Stimulated activated CD8-positive, alpha-beta memory T cell treated with anti-CD3 and anti-CD28 coated beads, Interleukin-7, amount 100 ng/mL, for 1 hour (primary cell): ENCODE measurements at regions not wholly inside any gene's neighbourhood (a gene's known extent, or its start where the extent isn't known, plus 50 kb on each side); places are given as distances from the start of the nearest gene placed in this dataset.
"Not testable (repeated sequence)": the region's sequence is repeated elsewhere in the genome, so short reads cannot be mapped to it uniquely, and the experiment has no call there.

Experiments
- DNase-seq, 2 donors: peaks; one replicate each; pipeline ENCODE4 v3.0.0-alpha.2; 2020; ENCODE audit warnings: low read depth in 2 of 2

GRCh38 chr12:131413471-131413870 is 297.4 kb upstream of the SFSWAP start:
- DNase-seq, result no peak

DNA sequence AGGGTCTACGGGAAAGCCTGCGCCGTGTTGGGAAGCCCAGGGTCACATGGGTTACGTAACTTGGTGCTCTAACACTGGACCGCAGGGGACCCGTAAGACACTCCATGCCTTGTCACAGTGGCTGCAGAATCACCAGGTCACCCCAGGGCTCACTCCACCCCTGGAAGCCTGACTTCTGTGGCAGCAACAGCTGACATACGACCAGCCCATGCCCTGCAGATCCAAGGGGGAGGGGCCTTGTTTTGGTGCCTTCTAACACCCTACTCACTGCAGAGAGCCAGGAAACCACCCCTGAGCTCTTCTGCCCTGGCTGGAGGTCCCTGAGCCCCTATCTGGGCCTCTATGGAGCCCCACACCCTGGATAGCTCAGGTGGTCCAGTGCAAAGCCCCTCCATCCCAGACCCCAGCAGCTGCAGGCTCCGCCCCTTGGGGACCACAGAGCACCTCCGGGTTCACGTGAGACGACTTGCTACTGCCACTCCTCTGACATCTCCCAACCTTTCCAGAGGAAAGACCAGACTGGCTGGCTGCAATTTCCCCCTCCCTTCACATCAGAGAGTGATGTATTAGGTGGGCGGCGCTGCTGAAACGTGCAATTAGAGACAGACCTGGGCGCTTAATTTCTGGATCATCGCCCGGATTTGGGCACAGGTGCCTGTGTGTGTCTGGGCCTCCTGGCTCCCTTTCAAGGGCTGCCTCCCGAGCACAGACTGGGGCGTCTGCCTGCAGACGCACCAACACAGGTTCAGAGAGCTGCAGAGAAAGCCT is 296.6 kb upstream of the SFSWAP start:
- DNase-seq, result not testable (repeated sequence)

DNA sequence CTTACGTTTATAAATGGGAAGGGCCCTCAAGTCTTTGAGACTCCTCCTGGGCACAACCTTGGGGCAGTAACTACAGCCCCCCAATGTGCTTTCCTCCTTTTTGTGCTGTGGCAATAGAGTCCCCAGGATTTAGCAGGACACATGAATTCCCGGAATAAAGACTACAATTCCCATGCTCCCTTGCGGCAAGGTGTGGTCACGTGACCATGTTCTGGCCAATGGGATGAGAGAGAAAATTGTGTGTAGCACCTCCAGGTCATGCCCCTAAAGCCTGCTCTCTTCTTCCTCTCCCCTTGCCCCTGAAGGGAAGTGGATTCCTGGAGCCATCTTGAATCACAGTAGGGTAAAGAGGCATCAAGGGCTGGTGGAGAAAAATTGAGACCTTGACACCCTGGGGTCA is 295.1 kb upstream of the SFSWAP start:
- no peak for DNase-seq

DNA sequence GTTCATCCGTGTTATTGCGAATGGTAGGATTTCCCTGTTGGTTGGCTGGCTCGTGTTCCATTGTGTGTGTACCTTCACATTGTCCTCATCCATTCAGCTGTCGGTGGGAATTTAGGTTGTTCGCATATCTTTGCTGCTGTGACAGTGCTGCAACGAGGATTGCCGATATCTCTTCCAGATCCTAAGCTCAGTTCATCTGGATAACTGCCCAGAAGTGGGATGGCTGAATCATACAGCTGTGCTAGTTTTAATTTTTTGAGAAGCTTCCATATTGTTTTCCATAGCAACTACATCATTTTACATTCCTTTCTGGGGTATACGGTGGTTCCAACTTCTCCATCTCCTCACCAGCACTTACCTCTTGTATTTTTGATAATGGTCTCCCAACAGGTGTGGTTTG is 292.8 kb upstream of the SFSWAP start:
- DNase-seq, result no peak

DNA sequence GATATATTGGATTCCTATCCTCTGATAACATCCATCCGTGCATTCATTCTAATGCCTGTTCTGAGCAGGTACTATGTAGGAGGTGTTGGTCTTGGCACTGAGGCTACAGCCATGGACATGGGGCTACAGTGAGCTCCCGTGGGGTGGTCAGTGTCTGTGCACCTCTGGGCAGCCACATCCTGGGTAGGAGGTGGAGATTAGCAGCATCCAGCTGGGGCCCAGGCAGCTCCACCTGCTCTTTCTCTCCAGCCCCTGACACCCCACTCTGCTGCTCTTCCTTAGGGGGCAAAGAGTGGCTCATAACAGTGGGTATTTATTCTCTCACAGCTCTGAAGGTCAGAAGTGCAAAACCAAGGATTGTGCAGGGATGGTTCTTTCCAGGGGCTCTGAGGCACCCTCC is 292.0 kb upstream of the SFSWAP start:
- DNase-seq, result no peak

DNA sequence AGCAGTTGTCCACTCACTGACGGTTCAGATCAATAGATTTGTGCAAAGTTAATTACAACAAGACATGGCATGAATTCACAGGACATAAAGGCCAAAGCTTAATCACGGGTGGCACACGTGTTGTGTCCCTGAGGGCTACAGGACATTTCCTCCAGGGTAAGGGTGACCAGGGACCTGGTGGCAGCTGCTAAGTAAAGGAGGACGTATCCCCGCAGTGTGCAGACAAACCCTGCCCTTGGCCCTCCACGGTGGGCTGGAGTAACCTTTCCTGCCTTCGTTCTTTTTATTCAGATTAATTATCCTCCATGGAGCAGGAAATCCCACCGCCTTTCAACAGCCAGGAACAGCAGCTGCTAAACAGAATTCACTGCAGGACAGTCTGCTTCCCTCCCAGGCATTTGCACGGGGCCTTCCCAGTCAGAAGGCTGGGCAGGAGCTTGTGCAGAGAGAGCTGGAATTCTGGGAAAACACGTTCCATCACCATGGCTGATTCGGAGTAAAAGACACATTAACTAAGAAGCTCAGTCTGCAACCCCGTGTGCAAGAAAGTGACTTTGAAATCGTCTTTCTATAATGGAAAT is 289.9 kb upstream of the SFSWAP start:
- DNase-seq, result no peak

GRCh38 chr12:131421509-131422186 is 289.2 kb upstream of the SFSWAP start:
- no peak for DNase-seq

DNA sequence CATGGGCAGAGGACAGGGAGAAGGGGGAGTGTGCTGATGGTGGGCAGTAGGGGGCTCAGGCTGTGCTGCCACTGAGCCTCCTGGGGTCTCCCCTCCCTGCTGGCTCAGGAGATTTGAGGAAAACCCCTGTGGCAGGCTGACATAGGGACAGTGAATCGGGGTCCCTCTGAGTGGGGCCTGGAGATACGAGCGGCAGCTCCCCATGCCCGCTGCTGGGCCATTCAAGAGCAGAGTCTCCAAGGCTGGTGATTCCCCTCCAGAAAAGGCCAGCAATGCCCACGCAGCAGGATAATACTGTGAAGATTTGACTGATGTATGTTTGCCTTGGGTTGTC is 288.7 kb upstream of the SFSWAP start:
- no peak for DNase-seq

DNA sequence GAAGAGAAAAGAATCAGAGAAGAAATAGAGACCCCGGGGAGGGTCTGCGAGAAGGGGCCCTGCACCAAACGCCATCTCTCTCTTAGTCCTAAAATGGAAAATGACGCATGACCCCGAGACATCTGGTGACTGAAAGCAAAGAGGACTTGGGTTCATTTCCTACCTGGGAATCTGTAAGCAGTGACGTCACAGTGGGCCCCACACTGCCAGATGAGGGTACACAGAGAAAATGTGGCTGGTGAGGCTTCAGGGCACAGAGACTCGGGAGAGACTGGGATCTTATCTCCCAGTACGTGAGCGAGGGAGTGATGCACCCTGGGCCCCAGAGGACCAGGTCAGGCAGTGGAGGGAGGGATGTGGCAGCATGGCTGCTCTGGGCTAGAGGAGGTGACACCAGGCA is 288.1 kb upstream of the SFSWAP start:
- no peak for DNase-seq

DNA sequence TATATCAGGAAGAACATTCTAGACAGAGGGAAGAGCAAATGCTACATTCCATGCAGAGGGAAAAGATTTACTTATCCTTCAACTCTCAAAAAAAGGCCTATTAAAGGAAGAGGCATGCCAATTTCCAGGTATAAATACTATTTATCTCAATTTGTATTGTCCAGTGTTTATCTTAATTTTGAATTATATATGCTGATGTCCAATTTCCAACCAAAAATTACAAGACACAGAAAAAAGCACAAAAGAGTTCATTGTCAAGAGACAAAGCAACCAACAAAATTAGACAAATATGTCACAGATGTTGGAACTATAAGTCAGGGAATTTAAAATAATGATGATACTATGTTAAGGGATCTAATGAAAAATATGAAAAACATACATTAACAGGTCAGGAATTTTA is 286.6 kb upstream of the SFSWAP start:
- DNase-seq, result no peak

GRCh38 chr12:131425112-131426075 is 285.5 kb upstream of the SFSWAP start:
- no peak for DNase-seq

- no peak for DNase-seq
These were observed 282.7 kb upstream of the SFSWAP start for GRCh38 chr12:131428091-131428685.

DNA sequence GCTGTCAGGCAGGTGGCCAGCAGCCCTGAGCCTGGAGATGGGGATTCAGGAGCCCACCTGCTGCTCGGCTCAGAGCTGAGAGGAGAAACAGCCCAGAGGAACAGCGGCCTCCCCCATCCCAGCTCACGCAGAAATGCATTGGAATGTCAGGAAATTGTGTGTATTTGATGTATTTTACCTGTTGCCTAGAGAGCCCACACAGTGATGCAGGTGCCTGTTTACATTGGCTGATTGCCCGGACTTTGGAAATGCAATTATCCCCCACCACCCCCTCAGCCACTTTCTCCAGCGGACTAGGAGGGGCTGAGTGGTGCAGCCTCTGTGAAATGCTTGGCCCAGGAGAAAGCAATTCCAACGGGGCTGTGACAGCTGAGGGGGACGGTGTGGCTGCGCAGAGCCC is 281.7 kb upstream of the SFSWAP start:
- not testable (repeated sequence) for DNase-seq

- DNase-seq, result not testable (repeated sequence)
These were observed 281.2 kb upstream of the SFSWAP start for GRCh38 chr12:131429697-131430096.

- no peak for DNase-seq
These were observed 280.6 kb upstream of the SFSWAP start for GRCh38 chr12:131430158-131430742.

GRCh38 chr12:131431126-131431655 is 279.7 kb upstream of the SFSWAP start:
- DNase-seq, result not testable (repeated sequence)

GRCh38 chr12:131432532-131433260 is 278.2 kb upstream of the SFSWAP start:
- no peak for DNase-seq

DNA sequence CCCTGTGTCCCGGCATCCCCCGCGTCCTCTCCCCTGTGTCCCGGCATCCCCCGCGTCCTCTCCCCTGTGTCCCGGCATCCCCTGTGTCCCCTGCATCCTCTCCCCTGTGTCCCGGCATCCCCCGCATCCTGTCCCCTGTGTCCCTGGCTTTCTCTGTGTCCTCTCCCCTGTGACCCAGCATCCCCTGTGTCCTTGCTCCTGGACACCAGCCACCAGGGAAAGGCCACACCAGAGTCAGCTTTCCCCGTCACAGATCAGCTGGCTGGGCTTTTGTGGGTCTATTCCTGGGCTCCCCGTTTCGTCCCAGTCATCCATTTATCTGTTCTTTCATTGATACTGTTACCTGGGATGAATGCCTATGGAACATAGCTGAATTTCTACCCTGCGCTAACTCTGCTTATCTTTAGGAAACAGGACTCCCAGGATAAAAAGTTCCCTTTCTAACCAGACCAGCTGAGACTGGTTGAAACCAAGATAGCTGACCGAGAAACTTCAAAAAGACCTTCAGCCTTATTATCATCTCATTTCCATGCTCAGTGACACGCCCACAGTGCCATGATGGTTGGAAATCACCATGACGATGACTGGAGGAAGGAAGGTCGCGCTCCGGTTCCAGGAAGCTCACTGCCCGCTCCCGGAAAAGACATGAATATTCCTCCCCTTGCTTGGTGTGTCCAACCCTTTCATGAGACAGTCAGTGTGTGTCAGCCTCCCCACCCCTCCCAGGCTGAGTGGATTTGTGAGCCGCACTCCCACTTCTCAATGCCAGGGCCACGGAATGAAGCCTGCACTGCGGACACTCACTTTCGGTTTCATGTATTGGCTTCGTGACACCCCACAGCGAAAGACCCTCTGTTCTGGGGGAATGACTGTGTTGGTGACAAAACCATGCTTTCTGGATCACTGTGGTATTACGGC is 276.4 kb upstream of the SFSWAP start:
- DNase-seq, result no peak
